NT2/D1 (cell line): ENCODE measurements at regions not wholly inside any gene's neighbourhood (a gene's known extent, or its start where the extent isn't known, plus 50 kb on each side); places are given as distances from the start of the nearest gene placed in this dataset.

ENCODE experiments used
- DNase-seq: peaks from one replicate; pipeline ENCODE4 v3.0.0-alpha.2; 2011; ENCODE audit warnings: low read depth, low spot score
- H3K27me3 ChIP-seq: 2 replicates; pipeline ENCODE4 v1.6.0; 2011; ENCODE audit warnings: mild to moderate bottlenecking; ENCODE audit not compliant: insufficient read length, insufficient read depth
- H3K36me3 ChIP-seq: 2 replicates; pipeline ENCODE4 v1.6.1; 2011; ENCODE audit warnings: mild to moderate bottlenecking, low read length, mixed read lengths; ENCODE audit not compliant: insufficient read depth, insufficient read length
- H3K4me1 ChIP-seq: 2 replicates; pipeline ENCODE4 v1.5.1; 2011; ENCODE audit not compliant: insufficient read depth, insufficient read length
- H3K4me3 ChIP-seq: 2 replicates; pipeline ENCODE4 v1.5.1; 2011; ENCODE audit warnings: low read depth; ENCODE audit not compliant: insufficient read length
- H3K9ac ChIP-seq: 2 replicates; pipeline ENCODE4 v1.6.0; 2011; ENCODE audit warnings: low read depth; ENCODE audit not compliant: insufficient read length
- H3K9me3 ChIP-seq: 2 replicates; pipeline ENCODE4 v1.5.1; 2011; ENCODE audit warnings: mild to moderate bottlenecking, low read length; ENCODE audit not compliant: insufficient read depth
- SUZ12 ChIP-seq: IDR thresholded peaks from 2 replicates; pipeline ENCODE4 v1.6.1; 2011; ENCODE audit not compliant: insufficient read length, insufficient read depth; ENCODE audit errors: extremely low read depth
- YY1 ChIP-seq: IDR thresholded peaks from 2 replicates; pipeline ENCODE4 v1.6.1; 2011; ENCODE audit not compliant: insufficient read length, insufficient read depth
- ZNF274 ChIP-seq: IDR thresholded peaks from 2 replicates; pipeline ENCODE4 v1.6.1; 2011; ENCODE audit warnings: mild to moderate bottlenecking, low read depth, low read length

- Histone ChIP-seq H3K4me1 (no peaks in the 10 kb centered on the region), H3K9me3 (no peaks in the 10 kb centered on the region), H3K4me3 (no peak overlapping the region), H3K27me3 (no peaks in the 10 kb centered on the region), H3K36me3 (no peaks in the 10 kb centered on the region), H3K9ac (no peak overlapping the region)
- DNase-seq: no peak
- no peak for TF ChIP-seq SUZ12
- no peak for TF ChIP-seq YY1
- no peak for TF ChIP-seq ZNF274
These were observed 181.8 kb downstream of the SHQ1 start for GRCh38 chr3:72666447-72666755.

- Histone ChIP-seq H3K9ac (no peak overlapping the region), H3K27me3 (no peaks in the 10 kb centered on the region), H3K4me1 (no peaks in the 10 kb centered on the region), H3K4me3 (no peak overlapping the region), H3K36me3 (no peaks in the 10 kb centered on the region), H3K9me3 (no peaks in the 10 kb centered on the region)
- no peak for DNase-seq
- TF ChIP-seq ZNF274 (no peak), SUZ12 (no peak), YY1 (no peak)
These were observed 182.4 kb downstream of the SHQ1 start for GRCh38 chr3:72665701-72666446.

GRCh38 chr3:72665103-72665502 lies 183.1 kb downstream of the SHQ1 start:
- TF ChIP-seq YY1: no peak
- TF ChIP-seq ZNF274: no peak
- TF ChIP-seq SUZ12: no peak
- H3K36me3 ChIP-seq: no peaks in the 10 kb centered on the region

GRCh38 chr3:72664184-72664975 lies 183.9 kb downstream of the SHQ1 start:
- Histone ChIP-seq H3K9ac (no peak overlapping the region), H3K36me3 (no peaks in the 10 kb centered on the region), H3K27me3 (no peaks in the 10 kb centered on the region), H3K4me1 (peaks cover 3% of the 10 kb centered on the region), H3K9me3 (no peaks in the 10 kb centered on the region), H3K4me3 (no peak overlapping the region)
- TF ChIP-seq SUZ12 (no peak), YY1 (no peak), ZNF274 (no peak)
- DNase-seq: no peak

More at GRCh38 chr3:72665103-72665502, 183.1 kb downstream of the SHQ1 start:
- Histone ChIP-seq H3K4me1 (peaks cover 3% of the 10 kb centered on the region), H3K9ac (no peak overlapping the region), H3K27me3 (no peaks in the 10 kb centered on the region), H3K9me3 (no peaks in the 10 kb centered on the region), H3K4me3 (no peak overlapping the region)
- no peak for DNase-seq

- H3K36me3 ChIP-seq: no peaks in the 10 kb centered on the region
- TF ChIP-seq ZNF274: no peak
- no peak for TF ChIP-seq SUZ12
- no peak for TF ChIP-seq YY1
- H3K27me3 ChIP-seq: no peaks in the 10 kb centered on the region
- no peak overlapping the region for H3K9ac ChIP-seq
- peaks cover 3% of the 10 kb centered on the region for H3K4me1 ChIP-seq
- no peak for DNase-seq
- no peaks in the 10 kb centered on the region for H3K9me3 ChIP-seq
- no peak overlapping the region for H3K4me3 ChIP-seq
These were observed 184.8 kb downstream of the SHQ1 start for GRCh38 chr3:72663429-72663828.

- no peaks in the 10 kb centered on the region for H3K27me3 ChIP-seq
- H3K36me3 ChIP-seq: no peaks in the 10 kb centered on the region
- DNase-seq: no peak
- H3K4me1 ChIP-seq: peaks cover 3% of the 10 kb centered on the region
- no peaks in the 10 kb centered on the region for H3K9me3 ChIP-seq
- H3K4me3 ChIP-seq: no peak overlapping the region
- TF ChIP-seq ZNF274: no peak
- no peak for TF ChIP-seq SUZ12
- TF ChIP-seq YY1: no peak
- no peak overlapping the region for H3K9ac ChIP-seq
These were observed 187.2 kb downstream of the SHQ1 start for GRCh38 chr3:72661115-72661457.

- H3K27me3 ChIP-seq: no peaks in the 10 kb centered on the region
- no peaks in the 10 kb centered on the region for H3K36me3 ChIP-seq
- TF ChIP-seq ZNF274: no peak
- TF ChIP-seq SUZ12: no peak
- TF ChIP-seq YY1: no peak
- no peak overlapping the region for H3K9ac ChIP-seq
- no peak for DNase-seq
- no peak overlapping the region for H3K4me3 ChIP-seq
- H3K4me1 ChIP-seq: peaks cover 5% of the 10 kb centered on the region
- no peaks in the 10 kb centered on the region for H3K9me3 ChIP-seq
These were observed 187.8 kb downstream of the SHQ1 start for GRCh38 chr3:72660270-72661114.
